ENCODE measurements at regions not wholly inside any gene's neighbourhood (a gene's known extent, or its start where the extent isn't known, plus 50 kb on each side); places are given as distances from the start of the nearest gene placed in this dataset.

- DNase-seq (ENCODE audit: low spot score) (no peak), ATAC-seq (ENCODE audit: insufficient number of reproducible peaks, low FRiP score, low read depth) (no peak)
- TF ChIP-seq CTCF (IDR thresholded peaks at IDR 0.05) = no peak
- no peaks in the 10 kb centered on the region for H3K4me1 ChIP-seq (ENCODE audit: control insufficient read depth in 1 of 2, low read depth in 2 of 2)
- no peaks in the 10 kb centered on the region for H3K27me3 ChIP-seq (replicated peaks; ENCODE audit: insufficient read depth)
- no peaks in the 10 kb centered on the region for H3K9me3 ChIP-seq
- H3K36me3 ChIP-seq = no peaks in the 10 kb centered on the region
- no peak overlapping the region for H3K4me3 ChIP-seq
- H3K27ac ChIP-seq = no peak overlapping the region
Measured at GRCh38 chr12:70069221-70070105, 173.8 kb upstream of the CNOT2 start.

GRCh38 chr12:70070494-70071007, 172.7 kb upstream of the CNOT2 start:
- Histone ChIP-seq H3K4me1 (ENCODE audit: control insufficient read depth in 1 of 2, low read depth in 2 of 2) (no peaks in the 10 kb centered on the region), H3K4me3 (no peak overlapping the region), H3K27me3 (replicated peaks; ENCODE audit: insufficient read depth) (no peaks in the 10 kb centered on the region), H3K36me3 (no peaks in the 10 kb centered on the region), H3K27ac (no peak overlapping the region), H3K9me3 (no peaks in the 10 kb centered on the region)
- ATAC-seq (ENCODE audit: insufficient number of reproducible peaks, low FRiP score, low read depth) (no peak), DNase-seq (ENCODE audit: low spot score) (no peak)
- TF ChIP-seq CTCF (IDR thresholded peaks at IDR 0.05) = no peak

GRCh38 chr12:70074510-70074909, 168.7 kb upstream of the CNOT2 start:
- no peak for ATAC-seq (ENCODE audit: insufficient number of reproducible peaks, low FRiP score, low read depth)
- H3K4me1 ChIP-seq (ENCODE audit: control insufficient read depth in 1 of 2, low read depth in 2 of 2) = no peaks in the 10 kb centered on the region
- no peak for TF ChIP-seq CTCF (IDR thresholded peaks at IDR 0.05)

GRCh38 chr12:70077441-70077840, 165.8 kb upstream of the CNOT2 start:
- no peak for TF ChIP-seq CTCF (IDR thresholded peaks at IDR 0.05)
- ATAC-seq (ENCODE audit: insufficient number of reproducible peaks, low FRiP score, low read depth) = no peak
- DNase-seq (ENCODE audit: low spot score) = no peak

More at GRCh38 chr12:70074510-70074909, 168.7 kb upstream of the CNOT2 start:
- no peak overlapping the region for H3K4me3 ChIP-seq
- H3K27me3 ChIP-seq (replicated peaks; ENCODE audit: insufficient read depth) = no peaks in the 10 kb centered on the region
- DNase-seq (ENCODE audit: low spot score) = no peak
- no peaks in the 10 kb centered on the region for H3K36me3 ChIP-seq
- no peak overlapping the region for H3K27ac ChIP-seq
- no peaks in the 10 kb centered on the region for H3K9me3 ChIP-seq

GRCh38 chr12:70078161-70078560, 165.1 kb upstream of the CNOT2 start:
- DNase-seq (ENCODE audit: low spot score) = no peak
- no peak for ATAC-seq (ENCODE audit: insufficient number of reproducible peaks, low FRiP score, low read depth)
- Histone ChIP-seq H3K27ac (no peak overlapping the region), H3K36me3 (no peaks in the 10 kb centered on the region), H3K9me3 (no peaks in the 10 kb centered on the region), H3K4me1 (ENCODE audit: control insufficient read depth in 1 of 2, low read depth in 2 of 2) (no peaks in the 10 kb centered on the region), H3K27me3 (replicated peaks; ENCODE audit: insufficient read depth) (no peaks in the 10 kb centered on the region), H3K4me3 (no peak overlapping the region)
- TF ChIP-seq CTCF (IDR thresholded peaks at IDR 0.05) = no peak

More at GRCh38 chr12:70077441-70077840, 165.8 kb upstream of the CNOT2 start:
- H3K27me3 ChIP-seq (replicated peaks; ENCODE audit: insufficient read depth) = no peaks in the 10 kb centered on the region
- H3K4me1 ChIP-seq (ENCODE audit: control insufficient read depth in 1 of 2, low read depth in 2 of 2) = no peaks in the 10 kb centered on the region
- no peaks in the 10 kb centered on the region for H3K36me3 ChIP-seq
- H3K27ac ChIP-seq = no peak overlapping the region
- H3K9me3 ChIP-seq = no peaks in the 10 kb centered on the region
- H3K4me3 ChIP-seq = no peak overlapping the region

Measured in thoracic aorta (tissue), 2 donors.